NCI-H2107 treated with DMSO at 0.1 percent for 48 hours (cell line): ENCODE measurements at regions not wholly inside any gene's neighbourhood (a gene's known extent, or its start where the extent isn't known, plus 50 kb on each side); places are given as distances from the start of the nearest gene placed in this dataset.
A peak's percentile ranks its signal among the peaks of the same experiment; 100 is the strongest.

Source experiments
- DNase-seq: peaks from one replicate; lab custom pipeline; 2025; ENCODE audit not compliant: unreplicated experiment; lab: John Stamatoyannopoulos, UW

- DNase-seq = no peak
Observed at GRCh38 chr2:67824186-67824585, 238.6 kb downstream of the C1D start.

GRCh38 chr2:67825476-67825875 lies 237.3 kb downstream of the C1D start:
- DNase-seq = no peak

GRCh38 chr2:67828066-67828465 lies 234.7 kb downstream of the C1D start:
- peak; percentile 64 for DNase-seq

- DNase-seq = no peak
Observed at GRCh38 chr2:67829470-67829869, 233.3 kb downstream of the C1D start.

- no peak for DNase-seq
Observed at GRCh38 chr2:67833632-67834031, 229.2 kb downstream of the C1D start.

- no peak for DNase-seq
Observed at GRCh38 chr2:67834482-67834881, 228.3 kb downstream of the C1D start.

GRCh38 chr2:67835266-67835665 lies 227.5 kb downstream of the C1D start:
- DNase-seq = no peak

GRCh38 chr2:67836866-67837265 lies 225.9 kb downstream of the C1D start:
- DNase-seq = no peak

GRCh38 chr2:67838205-67838604 lies 224.6 kb downstream of the C1D start:
- DNase-seq = no peak

GRCh38 chr2:67839242-67839641 lies 223.6 kb downstream of the C1D start:
- no peak for DNase-seq

GRCh38 chr2:67839668-67840067 lies 223.1 kb downstream of the C1D start:
- DNase-seq = no peak

GRCh38 chr2:67840460-67841068 lies 222.2 kb downstream of the C1D start:
- peak; percentile 21 for DNase-seq

- no peak for DNase-seq
Observed at GRCh38 chr2:67841711-67842110, 221.1 kb downstream of the C1D start.

GRCh38 chr2:67842375-67842959 lies 220.3 kb downstream of the C1D start:
- DNase-seq = no peak

GRCh38 chr2:67844024-67844540 lies 218.7 kb downstream of the C1D start:
- DNase-seq = no peak

- DNase-seq = no peak
Observed at GRCh38 chr2:67845621-67846369, 217.0 kb downstream of the C1D start.

- DNase-seq = peak; percentile 89
Observed at GRCh38 chr2:67846370-67847070, 216.3 kb downstream of the C1D start.

GRCh38 chr2:67848551-67849285 lies 214.1 kb downstream of the C1D start:
- DNase-seq = no peak

GRCh38 chr2:67851016-67851415 lies 211.8 kb downstream of the C1D start:
- DNase-seq = no peak

GRCh38 chr2:67851956-67852824 lies 210.6 kb downstream of the C1D start:
- no peak for DNase-seq
